ENCODE measurements at regions not wholly inside any gene's neighbourhood (a gene's known extent, or its start where the extent isn't known, plus 50 kb on each side); places are given as distances from the start of the nearest gene placed in this dataset.

- no peak for DNase-seq (ENCODE audit: low read depth)
- TF ChIP-seq CTCF (IDR thresholded peaks at IDR 0.05; ENCODE audit: insufficient read depth, low read depth, low read length, missing control alignments), result no peak
- no peak overlapping the region for H3K4me3 ChIP-seq (ENCODE audit: low read depth, low read length)
Measured at GRCh38 chr15:47434596-47434995, 282.7 kb upstream of the SEMA6D start.

GRCh38 chr15:47437491-47437890 lies 279.8 kb upstream of the SEMA6D start:
- DNase-seq (ENCODE audit: low read depth), result no peak
- TF ChIP-seq CTCF (IDR thresholded peaks at IDR 0.05; ENCODE audit: insufficient read depth, low read depth, low read length, missing control alignments), result no peak
- no peak overlapping the region for H3K4me3 ChIP-seq (ENCODE audit: low read depth, low read length)

- no peak for TF ChIP-seq CTCF (IDR thresholded peaks at IDR 0.05; ENCODE audit: insufficient read depth, low read depth, low read length, missing control alignments)
- DNase-seq (ENCODE audit: low read depth), result no peak
- H3K4me3 ChIP-seq (ENCODE audit: low read depth, low read length), result no peak overlapping the region
Measured at GRCh38 chr15:47439146-47440111, 277.9 kb upstream of the SEMA6D start.

GRCh38 chr15:47442371-47442770 lies 274.9 kb upstream of the SEMA6D start:
- no peak overlapping the region for H3K4me3 ChIP-seq (ENCODE audit: low read depth, low read length)
- TF ChIP-seq CTCF (IDR thresholded peaks at IDR 0.05; ENCODE audit: insufficient read depth, low read depth, low read length, missing control alignments), result no peak
- DNase-seq (ENCODE audit: low read depth), result no peak

GRCh38 chr15:47443839-47444238 lies 273.5 kb upstream of the SEMA6D start:
- no peak for DNase-seq (ENCODE audit: low read depth)
- TF ChIP-seq CTCF (IDR thresholded peaks at IDR 0.05; ENCODE audit: insufficient read depth, low read depth, low read length, missing control alignments), result no peak
- no peak overlapping the region for H3K4me3 ChIP-seq (ENCODE audit: low read depth, low read length)

- no peak for TF ChIP-seq CTCF (IDR thresholded peaks at IDR 0.05; ENCODE audit: insufficient read depth, low read depth, low read length, missing control alignments)
- no peak for DNase-seq (ENCODE audit: low read depth)
- H3K4me3 ChIP-seq (ENCODE audit: low read depth, low read length), result no peak overlapping the region
Measured at GRCh38 chr15:47445723-47446392, 271.4 kb upstream of the SEMA6D start.
